GM23248 (cell line): ENCODE measurements at regions not wholly inside any gene's neighbourhood (a gene's known extent, or its start where the extent isn't known, plus 50 kb on each side); places are given as distances from the start of the nearest gene placed in this dataset.

Experiments
- EZH2 ChIP-seq: fragments of 200-600 bp; sonication (generic); IDR thresholded peaks from 2 replicates; pipeline ENCODE4 v1.6.1; 2018; ENCODE audit warnings: antibody characterized with exemption, mild to moderate bottlenecking; ENCODE audit not compliant: insufficient read depth, poor library complexity, severe bottlenecking
- EZH2phosphoT487 ChIP-seq: fragments of 200-600 bp; sonication (generic); IDR thresholded peaks from 2 replicates; pipeline ENCODE4 v1.6.1; 2018; ENCODE audit warnings: antibody characterized with exemption, moderate library complexity, mild to moderate bottlenecking, low read depth; ENCODE audit not compliant: insufficient read depth

DNA sequence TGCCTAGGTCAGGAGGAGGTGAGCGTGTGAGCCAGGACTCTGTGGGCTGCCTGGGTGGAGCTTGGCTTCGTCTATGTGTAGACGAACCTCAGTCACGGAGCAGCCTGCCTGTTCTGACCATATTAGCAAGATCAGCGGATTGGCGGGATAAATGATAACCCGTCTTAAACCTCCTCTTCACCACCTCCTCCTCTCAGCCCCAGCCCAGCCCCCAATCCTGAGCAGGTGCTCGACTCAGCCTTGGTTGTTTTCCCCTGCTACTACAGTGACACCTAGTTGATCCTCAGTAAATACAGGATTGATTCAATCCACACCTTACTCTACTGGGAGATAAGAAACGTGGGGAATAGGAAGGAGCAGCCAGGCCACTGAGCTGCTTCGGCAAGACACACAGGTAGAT lies 286.1 kb downstream of the IRX2 start:
- no peak for TF ChIP-seq EZH2phosphoT487
- TF ChIP-seq EZH2, result no peak
